GM20000 (cell line): ENCODE measurements at regions not wholly inside any gene's neighbourhood (a gene's known extent, or its start where the extent isn't known, plus 50 kb on each side); places are given as distances from the start of the nearest gene placed in this dataset.
"Not testable (repeated sequence)": the region's sequence is repeated elsewhere in the genome, so short reads cannot be mapped to it uniquely, and the experiment has no call there.

ENCODE experiments used
- DNase-seq: peaks from one replicate; pipeline ENCODE4 v3.0.0; 2012; ENCODE audit warnings: low spot score
- TF ChIP-seq, protein P1 (sequence below): IDR thresholded peaks from 2 replicates; pipeline ENCODE4 v1.5.1; 2012; ENCODE audit warnings: mild to moderate bottlenecking, control low read depth; ENCODE audit errors: extremely low read depth, missing control alignments

DNA sequence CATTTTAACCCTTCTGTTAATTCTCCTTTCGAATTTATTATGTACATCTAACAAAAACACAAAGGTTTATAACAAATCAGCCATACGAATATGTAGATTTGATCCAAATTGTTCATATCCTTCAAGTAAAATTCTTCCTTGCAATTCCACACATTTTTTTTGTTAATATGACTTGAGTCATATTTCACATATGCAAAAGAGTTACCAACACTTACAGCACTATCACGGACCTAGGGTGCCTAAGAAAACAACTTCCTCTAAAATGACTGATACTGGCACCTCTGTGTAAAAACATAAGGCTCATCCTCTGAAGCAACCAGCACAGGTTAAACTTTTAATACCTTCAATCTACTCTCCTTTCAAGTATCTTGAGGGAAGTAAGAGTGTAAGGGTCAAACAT is 451.8 kb downstream of the SEMA3D start:
- TF ChIP-seq, protein P1, sequence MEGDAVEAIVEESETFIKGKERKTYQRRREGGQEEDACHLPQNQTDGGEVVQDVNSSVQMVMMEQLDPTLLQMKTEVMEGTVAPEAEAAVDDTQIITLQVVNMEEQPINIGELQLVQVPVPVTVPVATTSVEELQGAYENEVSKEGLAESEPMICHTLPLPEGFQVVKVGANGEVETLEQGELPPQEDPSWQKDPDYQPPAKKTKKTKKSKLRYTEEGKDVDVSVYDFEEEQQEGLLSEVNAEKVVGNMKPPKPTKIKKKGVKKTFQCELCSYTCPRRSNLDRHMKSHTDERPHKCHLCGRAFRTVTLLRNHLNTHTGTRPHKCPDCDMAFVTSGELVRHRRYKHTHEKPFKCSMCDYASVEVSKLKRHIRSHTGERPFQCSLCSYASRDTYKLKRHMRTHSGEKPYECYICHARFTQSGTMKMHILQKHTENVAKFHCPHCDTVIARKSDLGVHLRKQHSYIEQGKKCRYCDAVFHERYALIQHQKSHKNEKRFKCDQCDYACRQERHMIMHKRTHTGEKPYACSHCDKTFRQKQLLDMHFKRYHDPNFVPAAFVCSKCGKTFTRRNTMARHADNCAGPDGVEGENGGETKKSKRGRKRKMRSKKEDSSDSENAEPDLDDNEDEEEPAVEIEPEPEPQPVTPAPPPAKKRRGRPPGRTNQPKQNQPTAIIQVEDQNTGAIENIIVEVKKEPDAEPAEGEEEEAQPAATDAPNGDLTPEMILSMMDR = no peak
- DNase-seq = no peak

DNA sequence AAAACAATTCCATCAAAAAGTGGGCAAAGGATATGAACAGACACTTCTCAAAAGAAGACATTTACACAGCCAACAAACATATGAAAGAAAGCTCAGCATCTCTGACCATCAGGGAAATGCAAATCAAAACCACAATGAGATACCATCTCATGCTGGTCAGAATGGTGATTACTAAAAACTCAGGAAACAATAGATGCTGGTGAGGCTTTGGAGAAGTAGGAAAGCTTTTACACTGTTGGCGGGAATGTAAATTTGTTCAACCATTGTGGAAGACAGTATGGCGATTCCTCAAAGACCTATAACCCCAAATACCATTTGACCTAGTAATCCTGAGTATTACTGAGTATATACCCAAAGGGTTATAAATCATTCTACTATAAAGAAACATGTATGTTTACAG is 452.9 kb downstream of the SEMA3D start:
- DNase-seq = not testable (repeated sequence)

DNA sequence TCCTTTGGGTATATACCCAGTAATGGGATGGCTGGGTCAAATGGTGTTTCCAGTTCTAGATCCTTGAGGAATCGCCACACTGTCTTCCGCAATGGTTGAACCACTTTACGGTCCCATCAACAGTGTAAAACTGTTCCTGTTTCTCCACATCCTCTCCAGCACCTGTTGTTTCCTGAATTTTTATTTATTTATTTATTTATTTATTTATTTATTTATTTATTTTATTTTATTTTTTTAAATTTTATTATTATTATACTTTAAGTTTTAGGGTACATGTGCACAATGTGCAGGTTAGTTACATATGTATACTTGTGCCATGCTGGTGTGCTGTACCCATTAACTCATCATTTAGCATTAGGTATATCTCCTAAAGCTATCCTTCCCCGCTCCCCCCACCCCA is 456.0 kb downstream of the SEMA3D start:
- DNase-seq = not testable (repeated sequence)

DNA sequence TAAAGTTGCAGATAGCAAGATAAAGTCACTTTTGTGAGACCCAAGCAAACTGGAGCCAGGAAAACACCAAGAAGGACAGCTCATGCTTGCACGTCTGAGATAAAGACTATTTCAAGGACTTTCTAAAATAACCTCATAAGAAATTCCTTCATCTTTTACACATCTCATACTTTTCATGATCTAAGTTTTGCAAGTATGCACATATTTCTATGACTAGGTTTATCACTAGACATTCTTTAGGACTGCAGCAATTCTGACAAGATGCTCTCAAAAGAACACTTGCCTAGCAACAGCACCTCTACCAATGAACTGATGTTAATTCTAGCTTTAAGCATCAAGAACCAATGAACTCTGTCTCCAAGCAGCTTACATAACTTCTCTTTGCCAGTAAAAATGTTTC is 457.6 kb downstream of the SEMA3D start:
- TF ChIP-seq, protein P1 = no peak
- DNase-seq = no peak

DNA sequence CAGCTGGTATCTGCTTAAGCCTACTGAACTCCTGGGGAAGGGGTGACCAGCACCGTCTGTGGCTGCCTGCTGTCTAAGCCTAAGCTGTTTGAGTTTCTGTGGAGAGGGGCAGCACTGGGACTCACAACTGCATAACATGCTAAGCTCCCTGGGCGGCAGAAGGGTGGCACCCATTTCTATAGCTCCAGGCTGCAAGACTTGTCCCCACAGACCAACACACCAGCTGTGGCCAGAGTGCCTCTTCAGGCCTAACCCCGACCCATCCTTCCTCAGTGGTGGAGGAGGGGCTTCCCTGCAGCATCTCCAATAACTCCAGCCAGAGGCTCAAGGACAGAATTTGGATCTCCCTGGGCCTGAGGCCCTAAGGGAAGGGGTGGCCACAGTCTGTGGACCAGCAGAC is 464.1 kb downstream of the SEMA3D start:
- TF ChIP-seq, protein P1 = no peak

DNA sequence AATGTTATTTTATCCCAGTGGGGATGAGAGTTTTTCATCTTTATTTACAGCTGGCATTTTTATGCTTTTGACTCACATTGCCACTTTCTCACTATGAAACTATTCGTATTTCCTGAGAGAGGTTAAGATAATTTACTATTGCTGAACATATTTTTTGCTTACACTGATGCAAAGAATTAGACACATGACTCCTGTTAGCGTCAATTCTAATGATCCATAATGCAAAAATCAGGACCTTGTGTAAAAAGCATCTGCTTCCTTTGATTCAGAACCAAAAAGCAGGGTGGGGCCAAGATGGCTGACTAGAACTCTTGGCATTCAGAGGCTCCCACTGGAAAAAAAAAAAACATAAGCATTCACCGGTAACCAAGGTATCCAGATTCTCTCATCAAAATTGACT is 464.8 kb downstream of the SEMA3D start:
- no peak for DNase-seq
- TF ChIP-seq, protein P1 = no peak

More for the DNA sequence above, 464.1 kb downstream of the SEMA3D start:
- no peak for DNase-seq

DNA sequence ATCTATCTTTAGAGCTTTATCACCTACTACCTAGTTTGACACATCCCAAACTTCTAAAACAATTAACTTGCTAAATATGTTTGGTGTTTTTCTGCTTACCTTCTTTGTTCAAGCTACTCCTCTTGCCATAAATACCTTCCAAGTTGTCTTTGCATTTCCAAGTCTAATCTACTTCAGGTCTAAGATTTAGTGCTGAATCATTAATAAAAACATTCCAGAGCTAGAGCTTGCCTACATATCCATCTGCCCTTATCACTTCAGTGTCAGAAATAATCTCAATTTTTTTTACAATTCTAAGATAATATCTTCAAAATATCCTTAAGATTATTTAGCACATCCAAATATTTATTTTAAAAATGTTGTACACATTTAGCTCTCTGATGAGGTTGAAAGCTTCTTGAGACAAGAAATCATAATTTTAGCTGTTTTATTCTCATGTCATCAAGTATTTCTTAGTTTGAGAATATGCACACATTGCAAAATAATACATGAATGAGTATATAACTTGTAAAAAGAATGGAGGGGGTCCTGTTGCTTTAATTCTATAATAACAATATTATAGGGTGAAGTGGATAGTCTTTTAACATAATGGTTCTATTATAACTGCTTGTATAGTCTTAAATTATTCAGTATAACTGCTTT is 466.3 kb downstream of the SEMA3D start:
- TF ChIP-seq, protein P1 = no peak
- DNase-seq = no peak

DNA sequence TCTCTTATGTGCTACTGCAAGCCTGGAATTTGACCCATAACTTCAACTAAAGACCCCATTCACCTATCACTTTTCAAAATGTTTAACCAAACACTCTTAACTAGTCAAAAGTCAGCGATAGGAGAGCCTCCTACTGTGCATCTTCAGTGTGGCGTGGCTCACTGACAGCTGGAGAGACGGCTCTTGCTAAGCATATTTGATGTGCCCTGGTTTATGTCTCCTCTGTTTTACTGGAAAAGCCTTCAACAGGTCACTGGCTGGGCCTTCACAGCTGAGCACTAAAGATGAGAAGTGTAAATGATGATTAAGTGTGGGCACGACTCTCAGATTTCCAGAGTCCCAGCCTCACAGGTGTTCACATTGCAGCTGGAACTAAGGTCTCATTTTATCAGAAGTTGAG is 472.1 kb downstream of the SEMA3D start:
- TF ChIP-seq, protein P1 = no peak
- no peak for DNase-seq
